ENCODE measurements at regions not wholly inside any gene's neighbourhood (a gene's known extent, or its start where the extent isn't known, plus 50 kb on each side); places are given as distances from the start of the nearest gene placed in this dataset.

- TF ChIP-seq CHD7 (IDR thresholded peaks at IDR 0.05; ENCODE audit: insufficient replicate concordance, low read length) (no peak), TBP (IDR thresholded peaks at IDR 0.05; ENCODE audit: low read depth, low read length) (no peak)
Observed at GRCh38 chr14:22399776-22400175, 189.2 kb downstream of the DAD1 start (continued).
